Activated T-helper 2 cell treated with anti-CD3 and anti-CD28 coated beads, Interferon-gamma antibody, Interleukin-2, Interleukin-4, amounts not matched to agents 10 μg/mL and 5 μg/mL and 100 μg/mL, durations not matched to agents 14 hours and 24 hours and 36 hours (primary cell): ENCODE measurements at regions not wholly inside any gene's neighbourhood (a gene's known extent, or its start where the extent isn't known, plus 50 kb on each side); places are given as distances from the start of the nearest gene placed in this dataset.
"Not testable (repeated sequence)": the region's sequence is repeated elsewhere in the genome, so short reads cannot be mapped to it uniquely, and the experiment has no call there.

Experiments used
- DNase-seq: peaks from one replicate; pipeline ENCODE4 v3.0.0; 2021; ENCODE audit warnings: low spot score
- H3K27ac Mint-ChIP-seq: one replicate; pipeline ENCODE4 v1.8.0; 2021; ENCODE audit warnings: mixed read lengths
- H3K27me3 Mint-ChIP-seq: one replicate; pipeline ENCODE4 v1.8.0; 2021; ENCODE audit warnings: low read depth, mixed read lengths
- H3K36me3 Mint-ChIP-seq: one replicate; pipeline ENCODE4 v1.8.0; 2021; ENCODE audit warnings: low read depth, mixed read lengths
- H3K4me1 Mint-ChIP-seq: one replicate; pipeline ENCODE4 v1.8.0; 2021; ENCODE audit warnings: low read depth, mixed read lengths
- H3K4me3 Mint-ChIP-seq: one replicate; pipeline ENCODE4 v1.8.0; 2021; ENCODE audit warnings: low read depth, mild to moderate bottlenecking, moderate library complexity, mixed read lengths
- H3K9me3 Mint-ChIP-seq: one replicate; pipeline ENCODE4 v1.8.0; 2021; ENCODE audit warnings: mixed read lengths
- intact Hi-C: fragments of 100-400 bp; cut with micrococcal nuclease; formaldehyde crosslinking; loops from one replicate; pipeline ENCODE4 v1.15.1; 2023

- Mint-ChIP-seq H3K9me3 (no peaks in the 10 kb centered on the region), H3K4me3 (no peak overlapping the region), H3K4me1 (no peaks in the 10 kb centered on the region), H3K27me3 (no peaks in the 10 kb centered on the region), H3K27ac (no peak overlapping the region), H3K36me3 (no peaks in the 10 kb centered on the region)
- DNase-seq = no peak
- intact Hi-C loops = no loop called here
Observed at GRCh38 chr9:106784076-106784475, 78.9 kb upstream of the ZNF462 start.

GRCh38 chr9:106785200-106785599, 77.8 kb upstream of the ZNF462 start:
- Mint-ChIP-seq H3K4me1 (no peaks in the 10 kb centered on the region), H3K27ac (no peak overlapping the region), H3K27me3 (no peaks in the 10 kb centered on the region), H3K4me3 (no peak overlapping the region), H3K36me3 (no peaks in the 10 kb centered on the region), H3K9me3 (no peaks in the 10 kb centered on the region)
- intact Hi-C loops = no loop called here
- DNase-seq = no peak

GRCh38 chr9:106788021-106788420, 74.9 kb upstream of the ZNF462 start:
- H3K9me3 Mint-ChIP-seq, H3K4me1 Mint-ChIP-seq, intact Hi-C loops, H3K36me3 Mint-ChIP-seq, H3K27ac Mint-ChIP-seq, H3K4me3 Mint-ChIP-seq, H3K27me3 Mint-ChIP-seq, DNase-seq: not testable (repeated sequence)

- no peak for DNase-seq
- intact Hi-C loops = no loop called here
- no peaks in the 10 kb centered on the region for H3K4me1 Mint-ChIP-seq
Observed at GRCh38 chr9:106795031-106795430, 67.9 kb upstream of the ZNF462 start.

GRCh38 chr9:106796771-106797170, 66.2 kb upstream of the ZNF462 start:
- Mint-ChIP-seq H3K27me3 (no peaks in the 10 kb centered on the region), H3K4me3 (no peak overlapping the region), H3K27ac (no peak overlapping the region), H3K4me1 (no peaks in the 10 kb centered on the region), H3K36me3 (no peaks in the 10 kb centered on the region), H3K9me3 (peaks cover 3% of the 10 kb centered on the region)
- intact Hi-C loops = no loop called here
- DNase-seq = no peak

More at GRCh38 chr9:106795031-106795430, 67.9 kb upstream of the ZNF462 start:
- Mint-ChIP-seq H3K4me3 (no peak overlapping the region), H3K27me3 (no peaks in the 10 kb centered on the region), H3K9me3 (peaks cover 3% of the 10 kb centered on the region), H3K27ac (no peak overlapping the region), H3K36me3 (no peaks in the 10 kb centered on the region)

- Mint-ChIP-seq H3K27ac (no peak overlapping the region), H3K9me3 (peaks cover 3% of the 10 kb centered on the region), H3K36me3 (no peaks in the 10 kb centered on the region), H3K4me1 (no peaks in the 10 kb centered on the region), H3K4me3 (no peak overlapping the region), H3K27me3 (no peaks in the 10 kb centered on the region)
- intact Hi-C loops = no loop called here
- DNase-seq = no peak
Observed at GRCh38 chr9:106797299-106797698, 65.7 kb upstream of the ZNF462 start.

GRCh38 chr9:106798016-106798799, 64.8 kb upstream of the ZNF462 start:
- Mint-ChIP-seq H3K9me3 (peaks cover 3% of the 10 kb centered on the region), H3K4me3 (no peak overlapping the region), H3K36me3 (no peaks in the 10 kb centered on the region), H3K4me1 (no peaks in the 10 kb centered on the region), H3K27me3 (no peaks in the 10 kb centered on the region), H3K27ac (no peak overlapping the region)
- DNase-seq = no peak
- intact Hi-C loops = no loop called here

- H3K36me3 Mint-ChIP-seq = no peaks in the 10 kb centered on the region
Observed at GRCh38 chr9:106799152-106799551, 63.8 kb upstream of the ZNF462 start.

GRCh38 chr9:106800701-106801270, 62.2 kb upstream of the ZNF462 start:
- H3K4me1 Mint-ChIP-seq = no peaks in the 10 kb centered on the region
- H3K9me3 Mint-ChIP-seq = peaks cover 4% of the 10 kb centered on the region
- H3K27ac Mint-ChIP-seq = no peak overlapping the region
- no peak for DNase-seq
- H3K36me3 Mint-ChIP-seq = no peaks in the 10 kb centered on the region
- H3K27me3 Mint-ChIP-seq = no peaks in the 10 kb centered on the region
- no peak overlapping the region for H3K4me3 Mint-ChIP-seq
- intact Hi-C loops = no loop called here

More at GRCh38 chr9:106799152-106799551, 63.8 kb upstream of the ZNF462 start:
- Mint-ChIP-seq H3K4me3 (no peak overlapping the region), H3K4me1 (no peaks in the 10 kb centered on the region), H3K27me3 (no peaks in the 10 kb centered on the region), H3K9me3 (peaks cover 3% of the 10 kb centered on the region), H3K27ac (no peak overlapping the region)
- DNase-seq = no peak
- intact Hi-C loops = no loop called here

- Mint-ChIP-seq H3K27ac (no peak overlapping the region), H3K4me3 (no peak overlapping the region), H3K27me3 (no peaks in the 10 kb centered on the region), H3K9me3 (peaks cover 6% of the 10 kb centered on the region), H3K36me3 (no peaks in the 10 kb centered on the region), H3K4me1 (no peaks in the 10 kb centered on the region)
- no peak for DNase-seq
- intact Hi-C loops = no loop called here
Observed at GRCh38 chr9:106801816-106802215, 61.1 kb upstream of the ZNF462 start.
